SK-N-SH (cell line): ENCODE measurements at regions not wholly inside any gene's neighbourhood (a gene's known extent, or its start where the extent isn't known, plus 50 kb on each side); places are given as distances from the start of the nearest gene placed in this dataset.

ENCODE experiments used
- CTCF ChIA-PET: fragments of 300-600, 350-600 bp; formaldehyde crosslinking; extraction: SDS; loops from one replicate; lab custom pipeline; 2021; lab: Yijun Ruan, JAX
- POLR2A ChIA-PET: fragments of 350-600 bp; sonication (Branson Sonifier 250); formaldehyde crosslinking; extraction: SDS; loops from one replicate; lab custom pipeline; 2020; ENCODE audit warnings: antibody characterized with exemption, inconsistent platforms; lab: Yijun Ruan, JAX
- DNase-seq: peaks from one replicate; pipeline ENCODE4 v3.0.0; 2012
- H2AFZ ChIP-seq: fragments of 200-600 bp; sonication (generic); 2 replicates; pipeline ENCODE4 v1.8.1; 2016; ENCODE audit warnings: antibody characterized with exemption, mild to moderate bottlenecking, low read depth
- H3F3A ChIP-seq: fragments of 200-600 bp; sonication (generic); replicated peaks from 2 replicates; pipeline ENCODE3; 2016; ENCODE audit warnings: antibody characterized with exemption, mild to moderate bottlenecking; ENCODE audit not compliant: insufficient read depth
- H3K27ac ChIP-seq, 2 experiments: fragments of 200-500 bp in 1 of 2; fragments of 200-600 bp in 1 of 2; sonication (Bioruptor generic) in 1 of 2; sonication (generic), shearing (Covaris generic) in 1 of 2; 2 replicates each; pipeline versions ENCODE4 v1.5.1 to v1.6.1; 2014 to 2016; ENCODE audit warnings: low read depth in 2 of 2, inconsistent platforms in 1 of 2, low read length in 1 of 2, mild to moderate bottlenecking in 1 of 2, mixed read lengths in 1 of 2
- H3K27me3 ChIP-seq: fragments of 200-600 bp; sonication (generic), shearing (Covaris generic); 2 replicates; pipeline ENCODE4 v1.6.1; 2016; ENCODE audit warnings: mixed run types; ENCODE audit not compliant: insufficient read depth
- H3K36me3 ChIP-seq, 2 experiments: fragments of 200-500 bp in 1 of 2; fragments of 200-600 bp in 1 of 2; sonication (Bioruptor generic) in 1 of 2; sonication (generic) in 1 of 2; replicated peaks in 1 of 2; 2 replicates each; pipeline versions ENCODE3 to v1.5.1; 2014 to 2016; ENCODE audit warnings: low read length in 1 of 2, mild to moderate bottlenecking in 1 of 2; ENCODE audit not compliant: insufficient read depth in 2 of 2, control insufficient read depth in 1 of 2
- H3K4me1 ChIP-seq, 2 experiments: fragments of 200-500 bp in 1 of 2; fragments of 200-600 bp in 1 of 2; sonication (Bioruptor generic) in 1 of 2; sonication (generic), shearing (Covaris generic) in 1 of 2; 2 replicates each; pipeline versions ENCODE4 v1.5.1 to v1.6.1; 2014 to 2016; ENCODE audit warnings: low read depth in 1 of 2, low read length in 1 of 2, mixed run types in 1 of 2; ENCODE audit not compliant: insufficient read depth in 2 of 2, control insufficient read depth in 1 of 2
- H3K4me2 ChIP-seq: fragments of 200-600 bp; sonication (generic), shearing (Covaris generic); 2 replicates; pipeline ENCODE4 v1.6.1; 2017; ENCODE audit warnings: mixed run types
- H3K4me3 ChIP-seq, 2 experiments: fragments of 200-500 bp in 1 of 2; fragments of 200-600 bp in 1 of 2; sonication (Bioruptor generic) in 1 of 2; sonication (generic), shearing (Covaris generic) in 1 of 2; 2 replicates each; pipeline versions ENCODE4 v1.5.1 to v1.8.1; 2014 to 2016; ENCODE audit warnings: low read depth in 2 of 2, inconsistent platforms in 1 of 2, low read length in 1 of 2, mild to moderate bottlenecking in 1 of 2, mixed read lengths in 1 of 2, moderate library complexity in 1 of 2
- H3K79me2 ChIP-seq: fragments of 200-600 bp; sonication (generic); 2 replicates; pipeline ENCODE4 v1.8.1; 2017; ENCODE audit warnings: mild to moderate bottlenecking; ENCODE audit not compliant: insufficient read depth
- H3K9ac ChIP-seq: fragments of 200-600 bp; sonication (generic); 2 replicates; pipeline ENCODE4 v1.6.1; 2017; ENCODE audit warnings: mixed run types
- H3K9me2 ChIP-seq: fragments of 200-600 bp; sonication (generic); 2 replicates; pipeline ENCODE4 v1.6.1; 2017; ENCODE audit warnings: mixed run types
- H3K9me3 ChIP-seq: fragments of 200-600 bp; sonication (generic); 2 replicates; pipeline ENCODE4 v1.6.1; 2017; ENCODE audit warnings: mixed run types, mild to moderate bottlenecking, moderate library complexity
- H4K20me1 ChIP-seq: fragments of 200-600 bp; sonication (generic); 2 replicates; pipeline ENCODE4 v1.6.1; 2017; ENCODE audit warnings: mild to moderate bottlenecking, mixed run types; ENCODE audit not compliant: insufficient read depth
- CHD2 ChIP-seq: fragments of 150-350 bp; IDR thresholded peaks from 2 replicates; pipeline ENCODE4 v1.6.1; 2018; ENCODE audit warnings: low read length; ENCODE audit not compliant: partially characterized antibody
- CTCF ChIP-seq: fragments of 200-600 bp; sonication (generic); IDR thresholded peaks from 2 replicates; pipeline ENCODE4 v1.6.1; 2017; ENCODE audit warnings: antibody characterized with exemption, mild to moderate bottlenecking, moderate library complexity
- EZH2phosphoT487 ChIP-seq: fragments of 200-600 bp; sonication (generic); IDR thresholded peaks from 2 replicates; pipeline ENCODE4 v1.6.1; 2017; ENCODE audit warnings: low read depth, mixed run types, mild to moderate bottlenecking, antibody characterized with exemption, moderate library complexity, borderline replicate concordance
- FOSL2 ChIP-seq: IDR thresholded peaks from 2 replicates; pipeline ENCODE4 v1.4.0; 2012; ENCODE audit warnings: low read depth, mild to moderate bottlenecking, moderate library complexity, borderline replicate concordance
- FOXM1 ChIP-seq: IDR thresholded peaks from 2 replicates; pipeline ENCODE4 v1.4.0; 2012; ENCODE audit warnings: low read depth, mild to moderate bottlenecking
- GATA2 ChIP-seq: sonication (generic); formaldehyde crosslinking; IDR thresholded peaks from 2 replicates; pipeline ENCODE4 v1.5.0; 2020; ENCODE audit warnings: mild to moderate bottlenecking, missing genetic modification reagents
- JUND ChIP-seq: IDR thresholded peaks from 2 replicates; pipeline ENCODE4 v1.4.0; 2012
- MAX ChIP-seq: IDR thresholded peaks from 2 replicates; pipeline ENCODE4 v1.4.0; 2012; ENCODE audit warnings: low read depth
- MEF2A ChIP-seq: IDR thresholded peaks from 2 replicates; pipeline ENCODE4 v1.4.0; 2012; ENCODE audit warnings: low read depth, borderline replicate concordance
- MXI1 ChIP-seq: IDR thresholded peaks from 2 replicates; pipeline ENCODE4 v1.6.1; 2012; ENCODE audit warnings: mild to moderate bottlenecking, low read depth, low read length, improper control_type of control experiment
- NRF1 ChIP-seq: IDR thresholded peaks from 2 replicates; pipeline ENCODE4 v1.6.1; 2012; ENCODE audit warnings: low read depth, mild to moderate bottlenecking, low read length
- POLR2AphosphoS5 ChIP-seq: IDR thresholded peaks from 2 replicates; pipeline ENCODE4 v1.6.1; 2012; ENCODE audit warnings: low read depth, low read length
- RCOR1 ChIP-seq: fragments of 150-350 bp; IDR thresholded peaks from 2 replicates; pipeline ENCODE4 v1.6.1; 2017; ENCODE audit warnings: antibody characterized with exemption, low read length
- REST ChIP-seq: IDR thresholded peaks from 2 replicates; pipeline ENCODE4 v1.6.1; 2012; ENCODE audit warnings: mild to moderate bottlenecking, low read depth, low read length, moderate library complexity
- RFX5 ChIP-seq: IDR thresholded peaks from 2 replicates; pipeline ENCODE4 v1.6.1; 2012; ENCODE audit warnings: mild to moderate bottlenecking, improper control_type of control experiment, low read length
- RXRA ChIP-seq: IDR thresholded peaks from 2 replicates; pipeline ENCODE4 v1.4.0; 2012; ENCODE audit warnings: low read depth, mild to moderate bottlenecking, borderline replicate concordance
- SIN3A ChIP-seq: IDR thresholded peaks from 2 replicates; pipeline ENCODE4 v1.6.1; 2012; ENCODE audit warnings: low read depth, mild to moderate bottlenecking, low read length, moderate library complexity, borderline replicate concordance
- SMC3 ChIP-seq: IDR thresholded peaks from 2 replicates; pipeline ENCODE4 v1.6.1; 2012; ENCODE audit warnings: low read depth, low read length, improper control_type of control experiment
- TCF12 ChIP-seq: IDR thresholded peaks from 2 replicates; pipeline ENCODE4 v1.4.0; 2012
- USF2 ChIP-seq: fragments of 150-350 bp; IDR thresholded peaks from 2 replicates; pipeline ENCODE4 v1.6.1; 2017; ENCODE audit warnings: antibody characterized with exemption, low read length, low read depth, borderline replicate concordance
- YY1 ChIP-seq: IDR thresholded peaks from 2 replicates; pipeline ENCODE4 v1.4.0; 2012; ENCODE audit warnings: low read depth, mild to moderate bottlenecking
- ZBTB33 ChIP-seq: IDR thresholded peaks from 2 replicates; pipeline ENCODE4 v1.4.0; 2012; ENCODE audit warnings: low read depth, borderline replicate concordance
- WGBS: methylation state at CpG from one replicate; pipeline ENCODE4 v1.1.6; 2017; ENCODE audit warnings: low lambda C conversion rate; 5-methylcytosine and 5-hydroxymethylcytosine counted together

DNA sequence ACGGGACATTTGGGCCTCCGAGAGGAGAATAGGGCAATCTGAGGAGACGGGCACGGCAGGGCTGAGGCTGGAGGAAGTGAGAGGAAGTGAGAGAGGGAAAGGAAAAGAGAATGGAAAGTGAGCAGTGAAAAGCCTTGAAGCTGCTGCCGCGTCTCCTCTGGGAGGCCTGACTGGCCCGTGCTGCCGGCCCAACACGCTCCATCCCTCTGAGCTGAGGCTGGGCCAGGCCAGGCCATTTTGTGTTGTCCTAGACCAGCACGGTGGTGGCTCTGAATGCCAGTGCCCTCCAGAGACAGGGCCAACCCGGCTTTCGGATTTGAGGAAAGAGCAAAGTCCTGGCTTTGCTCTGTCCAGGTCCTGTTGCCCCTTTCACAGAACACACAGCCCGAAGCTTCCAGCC, 361.1 kb upstream of the SHH start:
- no peak for DNase-seq
- H3K27ac ChIP-seq, result no peak overlapping the region
- H4K20me1 ChIP-seq, result no peaks in the 10 kb centered on the region
- TF ChIP-seq TCF12, result no peak
- TF ChIP-seq SIN3A, result no peak
- TF ChIP-seq RCOR1, result no peak
- TF ChIP-seq JUND, result no peak
- TF ChIP-seq RXRA, result no peak
- no peak for TF ChIP-seq YY1
- no peak for TF ChIP-seq ZBTB33
- no peak for TF ChIP-seq MXI1
- no peak for TF ChIP-seq CHD2
- no peak for TF ChIP-seq EZH2phosphoT487
- no peak for TF ChIP-seq FOXM1
- no peak for TF ChIP-seq GATA2
- no peak for TF ChIP-seq MEF2A
- no peak for TF ChIP-seq NRF1
- TF ChIP-seq RFX5, result no peak
- TF ChIP-seq FOSL2, result no peak
- no peak overlapping the region for H3K9ac ChIP-seq
- WGBS, result 9% methylated on average over 12 of the region's 13 CpGs
- no peak overlapping the region for H3K4me2 ChIP-seq
- no peak overlapping the region for H2AFZ ChIP-seq
- no peaks in the 10 kb centered on the region for H3K9me3 ChIP-seq
- H3F3A ChIP-seq, result no peaks in the 10 kb centered on the region
- H3K79me2 ChIP-seq, result no peaks in the 10 kb centered on the region
- peaks cover 86% of the 10 kb centered on the region for H3K27me3 ChIP-seq
- no peaks in the 10 kb centered on the region for H3K36me3 ChIP-seq
- ChIA-PET CTCF (interaction anchor here (0.9 to 1.0 kb wide), 2 partner anchors 590 to 644 kb away, joined by 3 to 4 read pairs; no protein-coding TSS in a partner anchor), POLR2A (no interaction called here)
- no peaks in the 10 kb centered on the region for H3K9me2 ChIP-seq
- H3K4me3 ChIP-seq, result no peak overlapping the region
- no peaks in the 10 kb centered on the region for H3K4me1 ChIP-seq

- H3K9ac ChIP-seq, result no peak overlapping the region
- H3K36me3 ChIP-seq, result no peaks in the 10 kb centered on the region
- no peak overlapping the region for H2AFZ ChIP-seq
- no peak overlapping the region for H3K4me3 ChIP-seq
- H3K9me2 ChIP-seq, result no peaks in the 10 kb centered on the region
- ChIA-PET CTCF (no interaction called here), POLR2A (no interaction called here)
- no peaks in the 10 kb centered on the region for H3F3A ChIP-seq
- 31% methylated on average over 6 of the region's 6 CpGs for WGBS
- H3K27me3 ChIP-seq, result peaks cover 87% of the 10 kb centered on the region
- no peaks in the 10 kb centered on the region for H3K9me3 ChIP-seq
- no peaks in the 10 kb centered on the region for H4K20me1 ChIP-seq
- no peak for DNase-seq
- no peaks in the 10 kb centered on the region for H3K4me1 ChIP-seq
- no peaks in the 10 kb centered on the region for H3K79me2 ChIP-seq
- H3K27ac ChIP-seq, result no peak overlapping the region
- no peak for TF ChIP-seq SIN3A
- no peak for TF ChIP-seq YY1
- no peak for TF ChIP-seq REST
- no peak for TF ChIP-seq SMC3
- TF ChIP-seq USF2, result no peak
- no peak for TF ChIP-seq FOXM1
- no peak for TF ChIP-seq POLR2AphosphoS5
- TF ChIP-seq CTCF, result no peak
- TF ChIP-seq MAX, result no peak
- H3K4me2 ChIP-seq, result no peak overlapping the region
These were observed 360.4 kb upstream of the SHH start for GRCh38 chr7:156172638-156173037.
